Gastroesophageal sphincter (tissue), 4 donors: ENCODE measurements at regions not wholly inside any gene's neighbourhood (a gene's known extent, or its start where the extent isn't known, plus 50 kb on each side); places are given as distances from the start of the nearest gene placed in this dataset.
"Not testable (repeated sequence)": the region's sequence is repeated elsewhere in the genome, so short reads cannot be mapped to it uniquely, and the experiment has no call there.

Experiments
- ATAC-seq: fragments of 150-250 bp; one replicate; pipeline ENCODE4 v1.9.1; 2016; ENCODE audit warnings: mild to moderate bottlenecking, moderate library complexity
- H3K27ac ChIP-seq, 4 donors: fragments of 200-600 bp; sonication (generic) in 3 of 4; 1 replicate in 3 of 4; 2 replicates in 1 of 4; pipeline ENCODE4 v1.5.1; 2016 to 2019
- H3K27me3 ChIP-seq: fragments of 200-600 bp; sonication (generic); one replicate; pipeline ENCODE4 v1.5.1; 2019
- H3K36me3 ChIP-seq, 2 donors: fragments of 200-600 bp; sonication (generic); one replicate each; pipeline ENCODE4 v1.5.1; 2019; ENCODE audit warnings: control low read depth in 1 of 2
- H3K4me1 ChIP-seq, 3 donors: fragments of 200-600 bp; sonication (generic); 1 replicate in 2 of 3; 2 replicates in 1 of 3; pipeline ENCODE4 v1.5.1; 2016 to 2019; ENCODE audit warnings: control low read depth in 2 of 3
- H3K4me3 ChIP-seq, 2 donors: fragments of 200-600 bp; sonication (generic); one replicate each; pipeline ENCODE4 v1.5.1; 2019; ENCODE audit warnings: mild to moderate bottlenecking in 1 of 2, moderate library complexity in 1 of 2
- H3K9me3 ChIP-seq, 3 donors: fragments of 200-600 bp; sonication (generic); one replicate each; pipeline ENCODE4 v1.5.1; 2017 to 2019; ENCODE audit warnings: control low read depth in 2 of 3
- EP300 ChIP-seq: sonication (generic); formaldehyde crosslinking; IDR thresholded peaks from one replicate; pipeline ENCODE4 v1.6.1; 2017; ENCODE audit warnings: antibody characterized with exemption, mild to moderate bottlenecking
- POLR2A ChIP-seq, 2 donors: fragments of 450-650 bp; IDR thresholded peaks; one replicate each; pipeline ENCODE4 v1.6.1; 2017; ENCODE audit warnings: antibody characterized with exemption in 2 of 2, mild to moderate bottlenecking in 2 of 2, moderate library complexity in 1 of 2
- POLR2AphosphoS5 ChIP-seq: sonication (generic); formaldehyde crosslinking; IDR thresholded peaks from one replicate; pipeline ENCODE4 v1.6.1; 2017; ENCODE audit warnings: antibody characterized with exemption
- WGBS, 2 donors: methylation state at CpG; one replicate each; pipeline ENCODE4 v1.1.5; 2018; ENCODE audit warnings: low coverage in 1 of 2; 5-methylcytosine and 5-hydroxymethylcytosine counted together
- TF ChIP-seq, protein P1 (sequence below), 4 experiments: fragments of 200-600 bp in 2 of 4; fragments of 450-650 bp in 2 of 4; sonication (generic) in 1 of 4; IDR thresholded peaks; one replicate each; pipeline ENCODE4 v1.5.1; 2017 to 2019; ENCODE audit warnings: antibody characterized with exemption in 4 of 4, mild to moderate bottlenecking in 2 of 4, moderate library complexity in 2 of 4

DNA sequence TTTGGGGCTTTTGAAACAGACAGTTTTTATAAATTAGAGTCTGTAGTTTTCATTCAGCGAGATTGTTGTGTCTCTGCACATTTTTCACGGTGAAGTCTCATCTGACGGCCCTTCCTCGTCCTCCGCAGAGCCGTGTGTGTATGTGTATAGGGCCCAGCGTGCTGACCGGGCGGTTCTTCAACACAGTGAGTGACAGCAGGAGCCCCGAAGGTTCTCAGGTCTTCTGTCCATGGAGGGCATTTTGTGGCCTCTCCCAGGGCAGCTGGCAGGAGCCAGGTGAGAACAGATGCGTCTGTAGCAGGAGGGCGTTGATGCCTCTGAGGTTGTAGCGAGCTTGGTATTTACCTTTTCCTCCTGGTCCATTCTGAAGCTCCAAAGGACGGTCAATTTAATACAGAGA is 116.0 kb upstream of the LPCAT1 start:
- H3K4me3 ChIP-seq = no peak overlapping the region
- H3K27ac ChIP-seq = no peak overlapping the region
- H3K9me3 ChIP-seq = no peaks in the 10 kb centered on the region
- peaks cover 0 to 22% (median 0%) of the 10 kb centered on the region in 3 donors for H3K4me1 ChIP-seq
- 77 to 79% methylated on average over 3 to 9 of the region's 14 CpGs for WGBS, 2 donors
- H3K36me3 ChIP-seq = no peaks in the 10 kb centered on the region
- peaks cover 23% of the 10 kb centered on the region for H3K27me3 ChIP-seq
- ATAC-seq = no peak
- TF ChIP-seq EP300 = no peak
- TF ChIP-seq, protein P1, sequence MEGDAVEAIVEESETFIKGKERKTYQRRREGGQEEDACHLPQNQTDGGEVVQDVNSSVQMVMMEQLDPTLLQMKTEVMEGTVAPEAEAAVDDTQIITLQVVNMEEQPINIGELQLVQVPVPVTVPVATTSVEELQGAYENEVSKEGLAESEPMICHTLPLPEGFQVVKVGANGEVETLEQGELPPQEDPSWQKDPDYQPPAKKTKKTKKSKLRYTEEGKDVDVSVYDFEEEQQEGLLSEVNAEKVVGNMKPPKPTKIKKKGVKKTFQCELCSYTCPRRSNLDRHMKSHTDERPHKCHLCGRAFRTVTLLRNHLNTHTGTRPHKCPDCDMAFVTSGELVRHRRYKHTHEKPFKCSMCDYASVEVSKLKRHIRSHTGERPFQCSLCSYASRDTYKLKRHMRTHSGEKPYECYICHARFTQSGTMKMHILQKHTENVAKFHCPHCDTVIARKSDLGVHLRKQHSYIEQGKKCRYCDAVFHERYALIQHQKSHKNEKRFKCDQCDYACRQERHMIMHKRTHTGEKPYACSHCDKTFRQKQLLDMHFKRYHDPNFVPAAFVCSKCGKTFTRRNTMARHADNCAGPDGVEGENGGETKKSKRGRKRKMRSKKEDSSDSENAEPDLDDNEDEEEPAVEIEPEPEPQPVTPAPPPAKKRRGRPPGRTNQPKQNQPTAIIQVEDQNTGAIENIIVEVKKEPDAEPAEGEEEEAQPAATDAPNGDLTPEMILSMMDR (IDR thresholded peaks at IDR 0.05) = no peak
- no peak for TF ChIP-seq POLR2A (IDR thresholded peaks at IDR 0.05)
- no peak for TF ChIP-seq POLR2AphosphoS5

DNA sequence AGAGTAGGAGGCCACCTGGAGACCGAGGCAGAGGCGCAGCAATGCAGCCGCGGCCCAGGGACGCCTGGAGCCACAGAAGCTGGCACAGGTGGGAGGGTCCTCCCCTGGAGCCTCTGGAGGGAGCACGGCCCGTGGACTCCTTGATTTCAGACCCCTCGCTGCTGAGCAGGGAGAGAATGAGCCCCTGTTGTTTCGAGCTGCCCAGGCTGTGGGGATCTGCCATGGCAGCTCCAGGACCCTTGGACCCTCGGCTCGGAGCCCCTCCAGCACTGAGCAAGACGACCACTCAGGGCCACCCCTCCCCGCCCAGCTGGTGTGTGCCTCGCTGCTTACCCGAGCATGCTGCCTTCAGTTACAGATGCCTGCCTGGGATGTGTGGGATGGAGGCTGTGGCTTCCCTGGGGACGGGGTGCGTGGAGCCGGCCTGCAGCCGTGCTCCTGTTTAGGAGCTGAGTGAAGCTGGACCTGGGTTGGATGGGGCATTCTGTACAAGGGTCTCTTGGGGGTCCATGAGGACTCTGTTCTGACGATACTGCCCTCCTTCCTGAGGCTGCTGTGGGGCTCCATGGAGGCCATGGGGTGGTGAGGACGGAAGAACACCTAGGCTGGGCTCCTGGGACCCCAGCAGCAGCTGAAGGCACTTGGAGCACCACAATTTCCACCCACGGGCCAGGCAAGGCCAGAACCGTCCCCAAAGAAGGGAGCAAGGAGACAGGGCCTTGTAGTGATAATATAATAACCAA is 115.1 kb upstream of the LPCAT1 start:
- no peaks in the 10 kb centered on the region for H3K36me3 ChIP-seq
- H3K27me3 ChIP-seq = peaks cover 17% of the 10 kb centered on the region
- WGBS, 2 donors = 88 to 91% methylated on average over 6 to 7 of the region's 23 CpGs
- H3K27ac ChIP-seq = no peak overlapping the region
- H3K4me3 ChIP-seq = no peak overlapping the region
- peaks cover 0 to 22% (median 0%) of the 10 kb centered on the region in 3 donors for H3K4me1 ChIP-seq
- no peaks in the 10 kb centered on the region for H3K9me3 ChIP-seq
- no peak for ATAC-seq
- TF ChIP-seq EP300 = no peak
- no peak for TF ChIP-seq POLR2A (IDR thresholded peaks at IDR 0.05)
- TF ChIP-seq, protein P1 (IDR thresholded peaks at IDR 0.05) = no peak
- TF ChIP-seq POLR2AphosphoS5 = no peak

DNA sequence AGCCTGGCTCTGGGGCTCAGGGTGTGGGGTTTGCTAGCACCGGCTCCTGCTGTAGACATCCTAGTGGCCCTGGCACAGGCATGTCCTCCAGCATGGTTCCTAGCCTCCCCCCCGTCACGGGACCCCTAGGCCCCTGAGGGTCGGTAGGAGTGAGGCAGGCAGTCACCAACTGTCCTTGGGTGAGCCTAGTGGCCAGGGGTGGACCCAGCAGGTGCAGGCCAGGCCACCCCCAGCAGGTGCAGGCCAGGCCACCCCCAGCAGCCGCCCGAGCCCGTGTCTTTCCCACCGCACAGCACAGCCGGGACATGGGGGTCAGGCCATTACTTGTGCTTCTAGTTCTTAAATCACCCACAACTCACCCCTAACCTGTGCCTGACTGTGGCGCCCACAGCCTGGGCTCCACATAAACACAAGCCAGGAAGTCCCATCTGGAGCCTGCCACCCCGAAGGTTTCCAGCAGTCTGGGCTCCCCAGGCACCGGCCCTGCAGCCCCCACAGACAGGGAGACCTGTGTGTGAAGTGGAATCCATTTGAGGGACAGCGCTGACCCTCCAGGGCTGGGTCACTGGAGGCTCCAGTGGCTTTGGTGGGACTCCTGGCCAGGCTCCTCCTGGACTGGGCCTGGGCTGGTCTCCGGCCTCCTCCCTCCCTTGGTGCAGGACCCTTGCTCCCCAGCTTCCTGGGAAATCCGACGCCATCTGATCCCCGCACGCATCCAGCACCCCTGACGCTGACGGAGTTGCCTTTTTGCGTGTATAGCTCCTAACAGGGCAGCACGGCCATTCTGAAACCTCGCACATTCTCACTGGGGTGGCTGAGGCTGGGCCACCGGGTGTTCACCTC is 114.1 kb upstream of the LPCAT1 start:
- H3K27me3 ChIP-seq = peaks cover 8% of the 10 kb centered on the region
- WGBS, 2 donors = 86% methylated on average over 4 of the region's 24 CpGs; no CpG with 5 or more reads in 1 of the 2 donors
- no peak for ATAC-seq

DNA sequence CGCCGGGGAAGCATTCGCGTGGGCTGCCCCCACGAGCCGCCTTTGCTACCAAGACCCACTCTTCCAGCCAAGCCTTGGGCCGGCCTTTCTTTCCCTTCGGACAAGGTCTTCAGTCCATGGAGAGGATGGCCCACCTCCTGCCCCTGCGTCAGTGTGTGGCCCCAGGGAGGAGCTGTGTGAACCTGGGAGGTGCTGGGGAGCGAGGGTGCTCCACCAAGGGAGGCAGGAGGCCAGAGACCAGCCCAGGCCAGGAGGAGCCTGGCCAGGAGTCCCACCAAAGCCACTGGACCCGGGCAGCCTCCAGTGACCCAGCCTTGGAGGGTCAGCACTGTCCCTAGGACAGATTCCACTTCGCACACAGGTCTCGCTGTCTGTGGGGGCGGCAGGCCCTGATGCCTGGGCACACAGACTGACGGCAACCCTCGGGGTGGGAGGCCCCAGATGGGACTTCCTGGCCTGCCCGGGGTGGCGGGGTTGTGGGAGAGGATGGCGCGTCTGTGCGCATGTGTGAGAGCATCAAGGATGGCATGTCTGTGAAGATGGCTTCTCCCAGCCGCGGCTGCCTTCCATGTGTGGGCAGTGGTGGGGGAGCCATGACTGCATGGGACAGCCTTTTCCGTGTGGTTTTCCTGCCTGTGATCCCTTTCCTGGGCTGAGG is 113.3 kb upstream of the LPCAT1 start:
- 100% methylated on average over 3 of the region's 24 CpGs; no CpG with 5 or more reads in 1 of the 2 donors for WGBS, 2 donors
- Histone ChIP-seq H3K36me3 (no peaks in the 10 kb centered on the region), H3K27ac (no peak overlapping the region), H3K4me1 (peaks cover 0 to 30% (median 0%) of the 10 kb centered on the region in 3 donors), H3K4me3 (no peak overlapping the region), H3K9me3 (no peaks in the 10 kb centered on the region), H3K27me3 (peaks cover under 1% of the 10 kb centered on the region)
- TF ChIP-seq EP300 (no peak), POLR2AphosphoS5 (no peak), POLR2A (IDR thresholded peaks at IDR 0.05) (no peak)
- TF ChIP-seq, protein P1 (IDR thresholded peaks at IDR 0.05) = no peak
- ATAC-seq = no peak

More for the DNA sequence above, 114.1 kb upstream of the LPCAT1 start:
- TF ChIP-seq, protein P1 (IDR thresholded peaks at IDR 0.05) = no peak
- TF ChIP-seq POLR2AphosphoS5 = no peak
- Histone ChIP-seq H3K9me3 (no peaks in the 10 kb centered on the region), H3K36me3 (no peaks in the 10 kb centered on the region), H3K4me1 (peaks cover 0 to 27% (median 0%) of the 10 kb centered on the region in 3 donors), H3K4me3 (no peak overlapping the region), H3K27ac (no peak overlapping the region)

DNA sequence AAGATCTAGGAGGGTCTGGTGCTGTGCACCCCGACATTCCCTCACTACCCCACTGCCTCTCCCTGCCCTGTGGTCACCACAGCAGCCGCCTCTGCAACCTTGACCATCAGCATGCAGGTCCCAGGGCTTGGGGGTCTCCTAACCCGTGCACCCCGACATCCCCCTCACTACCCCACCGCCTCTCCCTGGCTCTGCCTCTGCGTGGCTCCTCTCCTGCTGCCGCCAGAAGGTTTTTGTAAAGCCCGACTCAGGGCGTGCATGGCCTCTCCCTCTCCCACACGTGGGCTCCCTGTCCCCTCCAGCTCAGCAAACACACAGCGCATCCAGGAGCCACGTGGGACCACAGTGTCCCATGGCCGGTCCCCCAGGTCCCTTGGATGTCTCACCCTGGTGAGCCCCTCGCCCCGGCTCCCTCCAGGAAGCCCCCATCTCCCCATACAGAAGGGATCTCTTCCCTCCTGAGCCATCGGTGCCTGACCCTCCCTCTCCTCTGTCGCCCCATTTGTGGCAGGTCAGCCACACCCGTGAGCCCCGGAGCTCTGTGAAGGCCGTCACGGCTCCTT is 112.5 kb upstream of the LPCAT1 start:
- not testable (repeated sequence) for H3K27me3 ChIP-seq, H3K36me3 ChIP-seq, H3K9me3 ChIP-seq, ATAC-seq, H3K4me3 ChIP-seq, H3K27ac ChIP-seq
- WGBS, 2 donors = 76% methylated on average over 9 of the region's 21 CpGs; no CpG with 5 or more reads in 1 of the 2 donors
- H3K4me1 ChIP-seq = peaks cover 0 to 22% (median 0%) of the 10 kb centered on the region in 3 donors

DNA sequence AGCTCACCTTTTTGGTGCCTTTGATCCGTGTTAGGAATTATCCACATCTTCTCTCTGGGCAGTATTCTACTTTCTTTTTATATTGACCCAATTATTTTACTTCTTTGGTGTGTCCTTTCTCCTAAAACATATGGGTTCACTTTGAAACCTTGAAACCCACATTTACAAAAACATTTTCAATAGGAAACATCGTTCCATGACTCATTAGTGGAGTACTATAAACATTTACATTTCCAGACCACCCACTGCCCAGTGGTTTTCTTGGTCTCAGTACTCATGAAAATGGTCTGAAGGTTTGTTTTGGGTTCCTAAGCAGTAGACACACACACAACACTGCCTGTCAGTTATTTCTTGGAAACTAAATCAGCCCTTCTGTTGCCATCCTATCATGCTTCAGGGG is 111.7 kb upstream of the LPCAT1 start:
- ATAC-seq = not testable (repeated sequence)
- 27 to 42% methylated on average over 2 of the region's 2 CpGs for WGBS, 2 donors

More for the DNA sequence above, 111.7 kb upstream of the LPCAT1 start:
- not testable (repeated sequence) for H3K27ac ChIP-seq, H3K9me3 ChIP-seq, H3K36me3 ChIP-seq, H3K27me3 ChIP-seq, H3K4me3 ChIP-seq
- H3K4me1 ChIP-seq = peaks cover 0 to 21% (median 0%) of the 10 kb centered on the region in 3 donors
